Fibroblast of skin of right quadriceps (primary cell): ENCODE measurements at regions not wholly inside any gene's neighbourhood (a gene's known extent, or its start where the extent isn't known, plus 50 kb on each side); places are given as distances from the start of the nearest gene placed in this dataset.

Source experiments
- DNase-seq: peaks from one replicate; pipeline ENCODE4 v3.0.0-alpha.2; 2013

- DNase-seq, result no peak
These were observed 55.7 kb upstream of the CHL1 start for GRCh38 chr3:140748-141330.
